OCI-LY1 (cell line): ENCODE measurements at regions not wholly inside any gene's neighbourhood (a gene's known extent, or its start where the extent isn't known, plus 50 kb on each side); places are given as distances from the start of the nearest gene placed in this dataset.

Experiments used
- H2AFZ ChIP-seq: fragments of 200-600 bp; sonication (generic), shearing (Covaris generic); 2 replicates; pipeline ENCODE4 v1.6.0; 2014; ENCODE audit warnings: antibody characterized with exemption, mild to moderate bottlenecking, low read length
- H3F3A ChIP-seq: fragments of 200-600 bp; sonication (generic), shearing (Covaris generic); 2 replicates; pipeline ENCODE4 v1.6.0; 2014; ENCODE audit warnings: mild to moderate bottlenecking, antibody characterized with exemption, low read length, moderate library complexity; ENCODE audit not compliant: insufficient read depth
- H3K27ac ChIP-seq: fragments of 200-600 bp; sonication (generic); 2 replicates; pipeline ENCODE4 v1.5.1; 2014; ENCODE audit warnings: low read length, mixed run types, mild to moderate bottlenecking, low read depth; ENCODE audit not compliant: poor library complexity, severe bottlenecking
- H3K27me3 ChIP-seq: fragments of 200-600 bp; sonication (generic); 2 replicates; pipeline ENCODE4 v1.6.0; 2014; ENCODE audit warnings: antibody characterized with exemption, mild to moderate bottlenecking, low read length, moderate library complexity; ENCODE audit not compliant: insufficient read depth
- H3K36me3 ChIP-seq: fragments of 200-600 bp; sonication (generic); 2 replicates; pipeline ENCODE4 v1.6.1; 2014; ENCODE audit warnings: mild to moderate bottlenecking, antibody characterized with exemption, low read length, moderate library complexity, mixed read lengths; ENCODE audit not compliant: insufficient read depth
- H3K4me1 ChIP-seq: fragments of 200-600 bp; sonication (generic); 2 replicates; pipeline ENCODE4 v1.5.1; 2014; ENCODE audit warnings: mild to moderate bottlenecking, low read length, moderate library complexity; ENCODE audit not compliant: insufficient read depth, severe bottlenecking
- H3K4me2 ChIP-seq: fragments of 200-600 bp; sonication (generic), shearing (Covaris generic); 2 replicates; pipeline ENCODE4 v1.6.1; 2014; ENCODE audit warnings: low read length
- H3K4me3 ChIP-seq: fragments of 200-600 bp; sonication (generic); 2 replicates; pipeline ENCODE4 v1.5.1; 2014; ENCODE audit warnings: low read length, low read depth, mild to moderate bottlenecking, mixed read lengths; ENCODE audit not compliant: poor library complexity, severe bottlenecking
- H3K79me2 ChIP-seq: fragments of 200-600 bp; shearing (Covaris generic); 2 replicates; pipeline ENCODE4 v1.6.1; 2016; ENCODE audit warnings: mixed run types, low read length, mixed read lengths; ENCODE audit not compliant: insufficient read depth
- H3K9ac ChIP-seq: fragments of 200-600 bp; sonication (generic), shearing (Covaris generic); 2 replicates; pipeline ENCODE4 v1.6.1; 2014; ENCODE audit warnings: mild to moderate bottlenecking, low read length, mixed read lengths
- H3K9me2 ChIP-seq: fragments of 200-600 bp; sonication (generic), shearing (Covaris generic); 2 replicates; pipeline ENCODE4 v1.6.1; 2014; ENCODE audit warnings: low read depth, mild to moderate bottlenecking, low read length, mixed read lengths
- H3K9me3 ChIP-seq: fragments of 200-600 bp; shearing (Covaris generic); 2 replicates; pipeline ENCODE4 v1.6.1; 2014; ENCODE audit warnings: low read length, mixed read lengths
- H4K20me1 ChIP-seq: fragments of 200-600 bp; sonication (generic), shearing (Covaris generic); 2 replicates; pipeline ENCODE4 v1.6.0; 2016; ENCODE audit warnings: mild to moderate bottlenecking, low read length; ENCODE audit not compliant: insufficient read depth
- CTCF ChIP-seq: fragments of 200-600 bp; sonication (generic), shearing (Covaris generic); IDR thresholded peaks from 2 replicates; pipeline ENCODE4 v1.5.1; 2017; ENCODE audit warnings: mild to moderate bottlenecking, antibody characterized with exemption, low read length, moderate library complexity, mixed read lengths
- EZH2 ChIP-seq: fragments of 200-600 bp; sonication (generic), shearing (Covaris generic); IDR thresholded peaks from 2 replicates; pipeline ENCODE4 v1.8.0; 2017; ENCODE audit warnings: borderline replicate concordance, mixed run types, mild to moderate bottlenecking, antibody characterized with exemption, low read length, moderate library complexity, mixed read lengths

GRCh38 chr20:48057251-48057650 is 272.0 kb upstream of the SULF2 start:
- no peak overlapping the region for H2AFZ ChIP-seq
- no peak overlapping the region for H3K4me3 ChIP-seq
- no peaks in the 10 kb centered on the region for H3K9me2 ChIP-seq
- H4K20me1 ChIP-seq, result no peaks in the 10 kb centered on the region
- no peak overlapping the region for H3K4me2 ChIP-seq
- no peaks in the 10 kb centered on the region for H3K9me3 ChIP-seq
- H3F3A ChIP-seq, result no peaks in the 10 kb centered on the region
- H3K9ac ChIP-seq, result no peak overlapping the region
- no peaks in the 10 kb centered on the region; the same call in 1 of the 2 replicates for H3K27me3 ChIP-seq
- H3K36me3 ChIP-seq, result no peaks in the 10 kb centered on the region
- H3K4me1 ChIP-seq, result no peaks in the 10 kb centered on the region
- no peak overlapping the region for H3K27ac ChIP-seq
- no peak for TF ChIP-seq CTCF
- TF ChIP-seq EZH2, result no peak
- H3K79me2 ChIP-seq, result no peaks in the 10 kb centered on the region

GRCh38 chr20:48056218-48056617 is 270.9 kb upstream of the SULF2 start:
- Histone ChIP-seq H2AFZ (no peak overlapping the region), H3K4me1 (no peaks in the 10 kb centered on the region), H3F3A (no peaks in the 10 kb centered on the region), H3K9ac (no peak overlapping the region), H3K4me2 (no peak overlapping the region), H3K27ac (no peak overlapping the region), H3K9me2 (no peaks in the 10 kb centered on the region), H4K20me1 (no peaks in the 10 kb centered on the region), H3K27me3 (no peaks in the 10 kb centered on the region; the same call in 1 of the 2 replicates), H3K9me3 (no peaks in the 10 kb centered on the region), H3K4me3 (no peak overlapping the region), H3K36me3 (no peaks in the 10 kb centered on the region), H3K79me2 (no peaks in the 10 kb centered on the region)
- no peak for TF ChIP-seq EZH2
- TF ChIP-seq CTCF, result no peak

- no peak overlapping the region for H3K27ac ChIP-seq
- no peaks in the 10 kb centered on the region for H3K9me3 ChIP-seq
- H3F3A ChIP-seq, result no peaks in the 10 kb centered on the region
- H3K4me1 ChIP-seq, result no peaks in the 10 kb centered on the region
- H3K9me2 ChIP-seq, result no peaks in the 10 kb centered on the region
- H3K36me3 ChIP-seq, result no peaks in the 10 kb centered on the region
- H3K27me3 ChIP-seq, result no peaks in the 10 kb centered on the region; the same call in 1 of the 2 replicates
- H3K9ac ChIP-seq, result no peak overlapping the region
- TF ChIP-seq EZH2 (no peak), CTCF (no peak)
- no peak overlapping the region for H3K4me2 ChIP-seq
- no peak overlapping the region for H2AFZ ChIP-seq
- no peak overlapping the region for H3K4me3 ChIP-seq
- H4K20me1 ChIP-seq, result no peaks in the 10 kb centered on the region
- H3K79me2 ChIP-seq, result no peaks in the 10 kb centered on the region
Measured at GRCh38 chr20:48054051-48054450, 268.8 kb upstream of the SULF2 start.
